ENCODE measurements at regions not wholly inside any gene's neighbourhood (a gene's known extent, or its start where the extent isn't known, plus 50 kb on each side); places are given as distances from the start of the nearest gene placed in this dataset.

DNA sequence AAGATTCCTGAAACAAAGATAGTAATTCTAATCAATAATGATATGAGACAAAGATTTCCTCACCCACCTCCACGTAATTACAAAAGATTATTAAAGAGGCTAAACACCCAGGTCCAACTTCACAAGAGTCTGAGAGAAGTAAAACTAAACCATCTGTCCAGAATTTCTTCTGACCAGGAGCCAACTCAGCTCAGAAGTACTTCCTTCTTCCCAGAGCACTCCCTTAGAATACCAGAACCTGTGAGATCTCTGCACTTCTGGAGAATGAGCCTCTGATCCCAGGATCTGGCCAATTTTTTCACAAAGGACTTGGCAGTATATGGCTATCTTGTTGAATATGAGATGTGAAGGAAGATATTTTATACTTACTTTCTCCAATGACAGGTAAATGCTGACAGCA lies 120.6 kb upstream of the PALMD start:
- TF ChIP-seq POLR2A (IDR thresholded peaks at IDR 0.05), result no peak
- TF ChIP-seq, protein P1, sequence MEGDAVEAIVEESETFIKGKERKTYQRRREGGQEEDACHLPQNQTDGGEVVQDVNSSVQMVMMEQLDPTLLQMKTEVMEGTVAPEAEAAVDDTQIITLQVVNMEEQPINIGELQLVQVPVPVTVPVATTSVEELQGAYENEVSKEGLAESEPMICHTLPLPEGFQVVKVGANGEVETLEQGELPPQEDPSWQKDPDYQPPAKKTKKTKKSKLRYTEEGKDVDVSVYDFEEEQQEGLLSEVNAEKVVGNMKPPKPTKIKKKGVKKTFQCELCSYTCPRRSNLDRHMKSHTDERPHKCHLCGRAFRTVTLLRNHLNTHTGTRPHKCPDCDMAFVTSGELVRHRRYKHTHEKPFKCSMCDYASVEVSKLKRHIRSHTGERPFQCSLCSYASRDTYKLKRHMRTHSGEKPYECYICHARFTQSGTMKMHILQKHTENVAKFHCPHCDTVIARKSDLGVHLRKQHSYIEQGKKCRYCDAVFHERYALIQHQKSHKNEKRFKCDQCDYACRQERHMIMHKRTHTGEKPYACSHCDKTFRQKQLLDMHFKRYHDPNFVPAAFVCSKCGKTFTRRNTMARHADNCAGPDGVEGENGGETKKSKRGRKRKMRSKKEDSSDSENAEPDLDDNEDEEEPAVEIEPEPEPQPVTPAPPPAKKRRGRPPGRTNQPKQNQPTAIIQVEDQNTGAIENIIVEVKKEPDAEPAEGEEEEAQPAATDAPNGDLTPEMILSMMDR (IDR thresholded peaks at IDR 0.05), result no peak
